ENCODE measurements at regions not wholly inside any gene's neighbourhood (a gene's known extent, or its start where the extent isn't known, plus 50 kb on each side); places are given as distances from the start of the nearest gene placed in this dataset.
"Not testable (repeated sequence)": the region's sequence is repeated elsewhere in the genome, so short reads cannot be mapped to it uniquely, and the experiment has no call there.

GRCh38 chr18:47719096-47719780 lies 211.2 kb downstream of the SMAD2 start:
- DNase-seq (ENCODE audit: insufficient read length, low spot score), result no peak
- FAIRE-seq, result no peak
- TF ChIP-seq POLR2A (IDR thresholded peaks at IDR 0.05; ENCODE audit: low read depth, low read length), result no peak
- TF ChIP-seq SPI1 (IDR thresholded peaks at IDR 0.05; ENCODE audit: low read depth, low read length), result no peak
- TF ChIP-seq POLR2AphosphoS5 (IDR thresholded peaks at IDR 0.05; ENCODE audit: low read depth, low read length), result no peak
- no peak for TF ChIP-seq PAX5 (IDR thresholded peaks at IDR 0.05; ENCODE audit: insufficient read depth, low read length, severe bottlenecking)
- TF ChIP-seq POU2F2 (IDR thresholded peaks at IDR 0.05; ENCODE audit: low read depth, low read length), result no peak
- TF ChIP-seq TAF1 (IDR thresholded peaks at IDR 0.05; ENCODE audit: low read depth, low read length), result no peak

GRCh38 chr18:47718646-47719045 lies 211.8 kb downstream of the SMAD2 start:
- FAIRE-seq, result no peak
- DNase-seq (ENCODE audit: insufficient read length, low spot score), result no peak
- TF ChIP-seq PAX5 (IDR thresholded peaks at IDR 0.05; ENCODE audit: insufficient read depth, low read length, severe bottlenecking) (no peak), POLR2AphosphoS5 (IDR thresholded peaks at IDR 0.05; ENCODE audit: low read depth, low read length) (no peak), POU2F2 (IDR thresholded peaks at IDR 0.05; ENCODE audit: low read depth, low read length) (no peak), POLR2A (IDR thresholded peaks at IDR 0.05; ENCODE audit: low read depth, low read length) (no peak), SPI1 (IDR thresholded peaks at IDR 0.05; ENCODE audit: low read depth, low read length) (no peak), TAF1 (IDR thresholded peaks at IDR 0.05; ENCODE audit: low read depth, low read length) (no peak)

GRCh38 chr18:47717257-47717656 lies 213.2 kb downstream of the SMAD2 start:
- TF ChIP-seq PAX5 (IDR thresholded peaks at IDR 0.05; ENCODE audit: insufficient read depth, low read length, severe bottlenecking), result no peak
- FAIRE-seq (no peak), DNase-seq (ENCODE audit: insufficient read length, low spot score) (no peak)

GRCh38 chr18:47716632-47717185 lies 213.8 kb downstream of the SMAD2 start:
- no peak for FAIRE-seq
- no peak for DNase-seq (ENCODE audit: insufficient read length, low spot score)
- TF ChIP-seq SPI1 (IDR thresholded peaks at IDR 0.05; ENCODE audit: low read depth, low read length) (no peak), POLR2AphosphoS5 (IDR thresholded peaks at IDR 0.05; ENCODE audit: low read depth, low read length) (no peak), POLR2A (IDR thresholded peaks at IDR 0.05; ENCODE audit: low read depth, low read length) (no peak), POU2F2 (IDR thresholded peaks at IDR 0.05; ENCODE audit: low read depth, low read length) (no peak), TAF1 (IDR thresholded peaks at IDR 0.05; ENCODE audit: low read depth, low read length) (no peak), PAX5 (IDR thresholded peaks at IDR 0.05; ENCODE audit: insufficient read depth, low read length, severe bottlenecking) (no peak)

GRCh38 chr18:47710451-47710850 lies 220.0 kb downstream of the SMAD2 start:
- DNase-seq (ENCODE audit: insufficient read length, low spot score) (no peak), FAIRE-seq (no peak)
- TF ChIP-seq POLR2AphosphoS5 (IDR thresholded peaks at IDR 0.05; ENCODE audit: low read depth, low read length) (no peak), SPI1 (IDR thresholded peaks at IDR 0.05; ENCODE audit: low read depth, low read length) (no peak), POLR2A (IDR thresholded peaks at IDR 0.05; ENCODE audit: low read depth, low read length) (no peak), TAF1 (IDR thresholded peaks at IDR 0.05; ENCODE audit: low read depth, low read length) (no peak), PAX5 (IDR thresholded peaks at IDR 0.05; ENCODE audit: insufficient read depth, low read length, severe bottlenecking) (no peak), POU2F2 (IDR thresholded peaks at IDR 0.05; ENCODE audit: low read depth, low read length) (no peak)

GRCh38 chr18:47709556-47709955 lies 220.9 kb downstream of the SMAD2 start:
- no peak for DNase-seq (ENCODE audit: insufficient read length, low spot score)
- no peak for FAIRE-seq
- TF ChIP-seq PAX5 (IDR thresholded peaks at IDR 0.05; ENCODE audit: insufficient read depth, low read length, severe bottlenecking) (no peak), POLR2A (IDR thresholded peaks at IDR 0.05; ENCODE audit: low read depth, low read length) (no peak), TAF1 (IDR thresholded peaks at IDR 0.05; ENCODE audit: low read depth, low read length) (no peak), POLR2AphosphoS5 (IDR thresholded peaks at IDR 0.05; ENCODE audit: low read depth, low read length) (no peak), SPI1 (IDR thresholded peaks at IDR 0.05; ENCODE audit: low read depth, low read length) (no peak), POU2F2 (IDR thresholded peaks at IDR 0.05; ENCODE audit: low read depth, low read length) (no peak)

- DNase-seq (ENCODE audit: insufficient read length, low spot score) (no peak), FAIRE-seq (no peak)
- no peak for TF ChIP-seq SPI1 (IDR thresholded peaks at IDR 0.05; ENCODE audit: low read depth, low read length)
- TF ChIP-seq POU2F2 (IDR thresholded peaks at IDR 0.05; ENCODE audit: low read depth, low read length), result no peak
- TF ChIP-seq POLR2AphosphoS5 (IDR thresholded peaks at IDR 0.05; ENCODE audit: low read depth, low read length), result no peak
- no peak for TF ChIP-seq PAX5 (IDR thresholded peaks at IDR 0.05; ENCODE audit: insufficient read depth, low read length, severe bottlenecking)
- TF ChIP-seq POLR2A (IDR thresholded peaks at IDR 0.05; ENCODE audit: low read depth, low read length), result no peak
- no peak for TF ChIP-seq TAF1 (IDR thresholded peaks at IDR 0.05; ENCODE audit: low read depth, low read length)
These were observed 222.3 kb downstream of the SMAD2 start for GRCh38 chr18:47708206-47708605.

- DNase-seq (ENCODE audit: insufficient read length, low spot score) (no peak), FAIRE-seq (no peak)
- TF ChIP-seq SPI1 (IDR thresholded peaks at IDR 0.05; ENCODE audit: low read depth, low read length), result no peak
- TF ChIP-seq POLR2A (IDR thresholded peaks at IDR 0.05; ENCODE audit: low read depth, low read length), result no peak
- no peak for TF ChIP-seq POU2F2 (IDR thresholded peaks at IDR 0.05; ENCODE audit: low read depth, low read length)
- TF ChIP-seq PAX5 (IDR thresholded peaks at IDR 0.05; ENCODE audit: insufficient read depth, low read length, severe bottlenecking), result no peak
- TF ChIP-seq TAF1 (IDR thresholded peaks at IDR 0.05; ENCODE audit: low read depth, low read length), result no peak
- no peak for TF ChIP-seq POLR2AphosphoS5 (IDR thresholded peaks at IDR 0.05; ENCODE audit: low read depth, low read length)
These were observed 229.3 kb downstream of the SMAD2 start for GRCh38 chr18:47701134-47701533.

- DNase-seq (ENCODE audit: insufficient read length, low spot score) (no peak), FAIRE-seq (no peak)
- TF ChIP-seq POU2F2 (IDR thresholded peaks at IDR 0.05; ENCODE audit: low read depth, low read length), result no peak
These were observed 233.6 kb downstream of the SMAD2 start for GRCh38 chr18:47696870-47697269.

GRCh38 chr18:47691611-47692010 lies 238.8 kb downstream of the SMAD2 start:
- no peak for FAIRE-seq
- TF ChIP-seq PAX5 (IDR thresholded peaks at IDR 0.05; ENCODE audit: insufficient read depth, low read length, severe bottlenecking) (no peak), POLR2A (IDR thresholded peaks at IDR 0.05; ENCODE audit: low read depth, low read length) (no peak), POU2F2 (IDR thresholded peaks at IDR 0.05; ENCODE audit: low read depth, low read length) (no peak)
- DNase-seq (ENCODE audit: insufficient read length, low spot score), result no peak

GRCh38 chr18:47690778-47691177 lies 239.7 kb downstream of the SMAD2 start:
- DNase-seq (ENCODE audit: insufficient read length, low spot score); FAIRE-seq: not testable (repeated sequence)

All from GM12891 (cell line).